A673 (cell line): ENCODE measurements at regions not wholly inside any gene's neighbourhood (a gene's known extent, or its start where the extent isn't known, plus 50 kb on each side); places are given as distances from the start of the nearest gene placed in this dataset.

Source experiments
- BruUV-seq: library from RNA; stranded (reverse); fragments of 400-500 nt; replicated peaks from 2 replicates; lab custom pipeline; 2021; lab: Mats Ljungman, UMichigan
- CTCF ChIA-PET: fragments of 300-600 bp; sonication (Branson Sonifier 250); formaldehyde crosslinking; loops from one replicate; lab custom pipeline; 2022; ENCODE audit warnings: antibody characterized with exemption; lab: Charles Lee
- POLR2A ChIA-PET: fragments of 300-600 bp; sonication (Branson Sonifier 250); formaldehyde crosslinking; loops from one replicate; lab custom pipeline; 2022; ENCODE audit warnings: antibody characterized with exemption; ENCODE audit not compliant: low non-redundant PET; lab: Charles Lee
- DNase-seq: peaks from one replicate; pipeline ENCODE4 v3.0.0-alpha.2; 2015; ENCODE audit warnings: low spot score
- H3K27ac ChIP-seq: fragments of 200-600 bp; sonication (generic); 2 replicates; pipeline ENCODE4 v1.5.1; 2016; ENCODE audit warnings: mixed run types, low read depth, mild to moderate bottlenecking, mixed read lengths, antibody characterized with exemption, low read length; ENCODE audit not compliant: poor library complexity, severe bottlenecking
- H3K27me3 ChIP-seq: fragments of 200-600 bp; sonication (generic); replicated peaks from 2 replicates; pipeline ENCODE4 v1.6.1; 2017; ENCODE audit warnings: mixed run types, low read depth, mild to moderate bottlenecking, mixed read lengths, antibody characterized with exemption, low read length; ENCODE audit not compliant: insufficient read depth, poor library complexity
- H3K36me3 ChIP-seq: fragments of 200-600 bp; sonication (generic); 2 replicates; pipeline ENCODE4 v1.6.1; 2016; ENCODE audit warnings: mixed run types, mild to moderate bottlenecking, mixed read lengths, antibody characterized with exemption, low read length; ENCODE audit not compliant: insufficient read depth, poor library complexity, severe bottlenecking
- H3K4me1 ChIP-seq: fragments of 200-600 bp; sonication (generic); 2 replicates; pipeline ENCODE4 v1.6.1; 2017; ENCODE audit warnings: mixed run types, mild to moderate bottlenecking, mixed read lengths, antibody characterized with exemption, low read length; ENCODE audit not compliant: insufficient read depth, poor library complexity, severe bottlenecking
- H3K4me3 ChIP-seq: fragments of 200-600 bp; sonication (generic); 2 replicates; pipeline ENCODE4 v1.5.1; 2016; ENCODE audit warnings: low read depth, mixed run types, mild to moderate bottlenecking, mixed read lengths, low read length; ENCODE audit not compliant: poor library complexity, severe bottlenecking
- H3K9me3 ChIP-seq: fragments of 200-600 bp; sonication (generic); 2 replicates; pipeline ENCODE4 v1.6.1; 2016; ENCODE audit warnings: mixed run types, low read depth, mild to moderate bottlenecking, mixed read lengths, antibody characterized with exemption, low read length; ENCODE audit not compliant: poor library complexity, severe bottlenecking
- EZH2 ChIP-seq: fragments of 200-600 bp; sonication (generic); IDR thresholded peaks from 2 replicates; pipeline ENCODE4 v1.6.1; 2017; ENCODE audit warnings: borderline replicate concordance, low read depth, mild to moderate bottlenecking, mixed read lengths, antibody characterized with exemption, low read length; ENCODE audit not compliant: poor library complexity, severe bottlenecking
- intact Hi-C: fragments of 100-400 bp; cut with micrococcal nuclease; formaldehyde crosslinking; loops from one replicate; pipeline ENCODE4 v1.10.0; 2022; ENCODE audit not compliant: unreplicated experiment
- TF ChIP-seq, protein P1 (sequence below): fragments of 300-800, 200-600 bp; sonication (generic); conservative IDR thresholded peaks from 2 replicates; pipeline ENCODE4 v1.5.1; 2017; ENCODE audit warnings: low read depth, mild to moderate bottlenecking, antibody characterized with exemption, low read length, moderate library complexity, mixed read lengths

DNA sequence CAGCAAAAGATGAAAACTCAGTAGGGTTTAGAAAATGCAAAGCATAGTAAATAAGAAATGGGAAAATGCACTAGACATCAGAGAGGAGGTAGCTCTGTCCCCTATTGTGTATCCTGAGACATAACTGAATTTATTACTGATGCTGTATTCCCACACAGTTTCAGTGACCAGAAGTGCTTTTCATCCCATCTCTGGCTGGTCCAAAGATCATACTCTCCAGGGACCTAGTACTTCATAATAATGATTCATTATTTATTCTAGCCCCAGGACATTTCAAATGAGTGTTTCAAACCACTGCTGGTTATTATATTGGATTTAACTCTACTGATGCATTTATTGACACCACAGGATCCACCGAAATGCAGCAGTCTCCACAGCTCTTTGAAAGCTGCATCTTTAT lies 163.3 kb downstream of the PAWR start:
- no TSS peak for BruUV-seq
- ChIA-PET POLR2A (no interaction called here), CTCF (no interaction called here)
- Histone ChIP-seq H3K4me1 (peaks cover 17% of the 10 kb centered on the region), H3K9me3 (no peaks in the 10 kb centered on the region), H3K27me3 (no peaks in the 10 kb centered on the region), H3K27ac (no peak overlapping the region), H3K4me3 (no peak overlapping the region), H3K36me3 (no peaks in the 10 kb centered on the region)
- no peak for DNase-seq
- TF ChIP-seq EZH2: no peak
- TF ChIP-seq, protein P1, sequence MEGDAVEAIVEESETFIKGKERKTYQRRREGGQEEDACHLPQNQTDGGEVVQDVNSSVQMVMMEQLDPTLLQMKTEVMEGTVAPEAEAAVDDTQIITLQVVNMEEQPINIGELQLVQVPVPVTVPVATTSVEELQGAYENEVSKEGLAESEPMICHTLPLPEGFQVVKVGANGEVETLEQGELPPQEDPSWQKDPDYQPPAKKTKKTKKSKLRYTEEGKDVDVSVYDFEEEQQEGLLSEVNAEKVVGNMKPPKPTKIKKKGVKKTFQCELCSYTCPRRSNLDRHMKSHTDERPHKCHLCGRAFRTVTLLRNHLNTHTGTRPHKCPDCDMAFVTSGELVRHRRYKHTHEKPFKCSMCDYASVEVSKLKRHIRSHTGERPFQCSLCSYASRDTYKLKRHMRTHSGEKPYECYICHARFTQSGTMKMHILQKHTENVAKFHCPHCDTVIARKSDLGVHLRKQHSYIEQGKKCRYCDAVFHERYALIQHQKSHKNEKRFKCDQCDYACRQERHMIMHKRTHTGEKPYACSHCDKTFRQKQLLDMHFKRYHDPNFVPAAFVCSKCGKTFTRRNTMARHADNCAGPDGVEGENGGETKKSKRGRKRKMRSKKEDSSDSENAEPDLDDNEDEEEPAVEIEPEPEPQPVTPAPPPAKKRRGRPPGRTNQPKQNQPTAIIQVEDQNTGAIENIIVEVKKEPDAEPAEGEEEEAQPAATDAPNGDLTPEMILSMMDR: no peak
- intact Hi-C loops: no loop called here

DNA sequence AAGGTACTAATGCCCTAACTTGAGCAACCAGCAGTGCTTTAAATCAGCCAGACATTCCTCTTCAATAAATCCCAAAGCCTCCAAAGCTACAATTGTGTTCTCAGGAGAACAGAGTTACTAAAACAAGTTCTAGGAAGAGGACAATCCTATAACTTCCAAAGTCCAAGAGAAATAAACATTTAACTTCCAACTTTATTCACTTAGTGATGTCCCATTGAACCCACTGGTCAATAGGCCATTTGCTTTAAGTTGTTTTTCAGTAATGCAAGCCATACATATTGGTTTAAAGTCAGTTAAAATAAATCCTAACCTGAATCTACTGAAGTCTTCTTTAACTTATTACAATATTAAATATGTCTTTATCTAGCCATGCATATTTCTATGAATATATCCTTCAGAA lies 165.4 kb downstream of the PAWR start:
- POLR2A ChIA-PET: no interaction called here
- no peaks in the 10 kb centered on the region for H3K27me3 ChIP-seq
- H3K4me3 ChIP-seq: no peak overlapping the region
- no peak for TF ChIP-seq EZH2
- TF ChIP-seq, protein P1: no peak
- BruUV-seq: no TSS peak
- H3K4me1 ChIP-seq: peaks cover 30% of the 10 kb centered on the region
- no peaks in the 10 kb centered on the region for H3K36me3 ChIP-seq
- no peak for DNase-seq
- intact Hi-C loops: no loop called here
- CTCF ChIA-PET: interaction anchor here (0.7 kb wide), 1 partner anchor 22 kb away, joined by 3 read pairs; no protein-coding TSS in a partner anchor
- no peaks in the 10 kb centered on the region for H3K9me3 ChIP-seq
- H3K27ac ChIP-seq: no peak overlapping the region

GRCh38 chr12:79524507-79525148 lies 166.1 kb downstream of the PAWR start:
- no peaks in the 10 kb centered on the region for H3K27me3 ChIP-seq
- ChIA-PET CTCF (interaction anchor here (0.6 to 0.7 kb wide), 3 partner anchors 23 to 1624 kb away, joined by 3 to 5 read pairs (median 3); no protein-coding TSS in a partner anchor), POLR2A (no interaction called here)
- H3K4me3 ChIP-seq: no peak overlapping the region
- H3K4me1 ChIP-seq: peaks cover 30% of the 10 kb centered on the region
- peak; percentile 68 for DNase-seq
- H3K27ac ChIP-seq: no peak overlapping the region
- no peaks in the 10 kb centered on the region for H3K9me3 ChIP-seq
- BruUV-seq: no TSS peak
- no peaks in the 10 kb centered on the region for H3K36me3 ChIP-seq
- intact Hi-C loops: no loop called here
- no peak for TF ChIP-seq EZH2
- TF ChIP-seq, protein P1: no peak
